A673 (cell line): ENCODE measurements at regions not wholly inside any gene's neighbourhood (a gene's known extent, or its start where the extent isn't known, plus 50 kb on each side); places are given as distances from the start of the nearest gene placed in this dataset.

ENCODE experiments used
- BruUV-seq: library from RNA; stranded (reverse); fragments of 400-500 nt; replicated peaks from 2 replicates; lab custom pipeline; 2021; lab: Mats Ljungman, UMichigan
- CTCF ChIA-PET: fragments of 300-600 bp; sonication (Branson Sonifier 250); formaldehyde crosslinking; loops from one replicate; lab custom pipeline; 2022; ENCODE audit warnings: antibody characterized with exemption; lab: Charles Lee
- POLR2A ChIA-PET: fragments of 300-600 bp; sonication (Branson Sonifier 250); formaldehyde crosslinking; loops from one replicate; lab custom pipeline; 2022; ENCODE audit warnings: antibody characterized with exemption; ENCODE audit not compliant: low non-redundant PET; lab: Charles Lee
- DNase-seq: peaks from one replicate; pipeline ENCODE4 v3.0.0-alpha.2; 2015; ENCODE audit warnings: low spot score
- H3K27ac ChIP-seq: fragments of 200-600 bp; sonication (generic); 2 replicates; pipeline ENCODE4 v1.5.1; 2016; ENCODE audit warnings: mixed run types, low read depth, mild to moderate bottlenecking, mixed read lengths, antibody characterized with exemption, low read length; ENCODE audit not compliant: poor library complexity, severe bottlenecking
- H3K27me3 ChIP-seq: fragments of 200-600 bp; sonication (generic); replicated peaks from 2 replicates; pipeline ENCODE4 v1.6.1; 2017; ENCODE audit warnings: mixed run types, low read depth, mild to moderate bottlenecking, mixed read lengths, antibody characterized with exemption, low read length; ENCODE audit not compliant: insufficient read depth, poor library complexity
- H3K36me3 ChIP-seq: fragments of 200-600 bp; sonication (generic); 2 replicates; pipeline ENCODE4 v1.6.1; 2016; ENCODE audit warnings: mixed run types, mild to moderate bottlenecking, mixed read lengths, antibody characterized with exemption, low read length; ENCODE audit not compliant: insufficient read depth, poor library complexity, severe bottlenecking
- H3K4me1 ChIP-seq: fragments of 200-600 bp; sonication (generic); 2 replicates; pipeline ENCODE4 v1.6.1; 2017; ENCODE audit warnings: mixed run types, mild to moderate bottlenecking, mixed read lengths, antibody characterized with exemption, low read length; ENCODE audit not compliant: insufficient read depth, poor library complexity, severe bottlenecking
- H3K4me3 ChIP-seq: fragments of 200-600 bp; sonication (generic); 2 replicates; pipeline ENCODE4 v1.5.1; 2016; ENCODE audit warnings: low read depth, mixed run types, mild to moderate bottlenecking, mixed read lengths, low read length; ENCODE audit not compliant: poor library complexity, severe bottlenecking
- H3K9me3 ChIP-seq: fragments of 200-600 bp; sonication (generic); 2 replicates; pipeline ENCODE4 v1.6.1; 2016; ENCODE audit warnings: mixed run types, low read depth, mild to moderate bottlenecking, mixed read lengths, antibody characterized with exemption, low read length; ENCODE audit not compliant: poor library complexity, severe bottlenecking
- CTCF ChIP-seq: fragments of 300-800, 200-600 bp; sonication (generic); conservative IDR thresholded peaks from 2 replicates; pipeline ENCODE4 v1.5.1; 2017; ENCODE audit warnings: low read depth, mild to moderate bottlenecking, antibody characterized with exemption, low read length, moderate library complexity, mixed read lengths
- EZH2 ChIP-seq: fragments of 200-600 bp; sonication (generic); IDR thresholded peaks from 2 replicates; pipeline ENCODE4 v1.6.1; 2017; ENCODE audit warnings: borderline replicate concordance, low read depth, mild to moderate bottlenecking, mixed read lengths, antibody characterized with exemption, low read length; ENCODE audit not compliant: poor library complexity, severe bottlenecking
- intact Hi-C: fragments of 100-400 bp; cut with micrococcal nuclease; formaldehyde crosslinking; loops from one replicate; pipeline ENCODE4 v1.10.0; 2022; ENCODE audit not compliant: unreplicated experiment

- H3K36me3 ChIP-seq, result no peaks in the 10 kb centered on the region
- BruUV-seq, result no TSS peak
- H3K4me1 ChIP-seq, result no peaks in the 10 kb centered on the region
- no peak for TF ChIP-seq CTCF
- H3K27ac ChIP-seq, result no peak overlapping the region
- peak; percentile 14 for DNase-seq
- no peaks in the 10 kb centered on the region for H3K9me3 ChIP-seq
- no peak overlapping the region for H3K4me3 ChIP-seq
- intact Hi-C loops, result no loop called here
- CTCF ChIA-PET, result no interaction called here
- POLR2A ChIA-PET, result no interaction called here
- no peaks in the 10 kb centered on the region for H3K27me3 ChIP-seq
Observed at GRCh38 chr1:194174528-194174927, 988.1 kb upstream of the B3GALT2 start.

- CTCF ChIA-PET, result no interaction called here
- intact Hi-C loops, result no loop called here
- H3K27me3 ChIP-seq, result no peaks in the 10 kb centered on the region
- H3K4me1 ChIP-seq, result no peaks in the 10 kb centered on the region
- POLR2A ChIA-PET, result no interaction called here
- H3K9me3 ChIP-seq, result no peaks in the 10 kb centered on the region
- no peak overlapping the region for H3K27ac ChIP-seq
- no TSS peak for BruUV-seq
- no peaks in the 10 kb centered on the region for H3K36me3 ChIP-seq
- TF ChIP-seq EZH2 (no peak), CTCF (no peak)
- no peak for DNase-seq
- H3K4me3 ChIP-seq, result no peak overlapping the region
Observed at GRCh38 chr1:194171596-194171995, 985.2 kb upstream of the B3GALT2 start.

GRCh38 chr1:194167956-194168640 is 981.7 kb upstream of the B3GALT2 start:
- DNase-seq, result no peak
- no TSS peak for BruUV-seq
- POLR2A ChIA-PET, result no interaction called here

More at GRCh38 chr1:194167956-194168640, 981.7 kb upstream of the B3GALT2 start:
- Histone ChIP-seq H3K4me3 (no peak overlapping the region), H3K27me3 (no peaks in the 10 kb centered on the region), H3K27ac (no peak overlapping the region), H3K9me3 (no peaks in the 10 kb centered on the region), H3K4me1 (no peaks in the 10 kb centered on the region), H3K36me3 (no peaks in the 10 kb centered on the region)
- no peak for TF ChIP-seq CTCF
- TF ChIP-seq EZH2, result no peak
- intact Hi-C loops, result no loop called here
- CTCF ChIA-PET, result no interaction called here
